Liver (tissue), 3 donors: ENCODE measurements at regions not wholly inside any gene's neighbourhood (a gene's known extent, or its start where the extent isn't known, plus 50 kb on each side); places are given as distances from the start of the nearest gene placed in this dataset.

Source experiments
- CTCF ChIP-seq: fragments of 150-350 bp; IDR thresholded peaks from 2 replicates; pipeline ENCODE4 v1.5.1; 2017; ENCODE audit warnings: improper control_type of control experiment, low read depth, low read length; ENCODE audit not compliant: missing input control
- GABPA ChIP-seq, 2 donors: IDR thresholded peaks in 1 of 2; conservative IDR thresholded peaks in 1 of 2; 2 replicates each; pipeline ENCODE4 v1.6.1; 2016; ENCODE audit warnings: antibody characterized with exemption in 2 of 2, mild to moderate bottlenecking in 1 of 2, moderate library complexity in 1 of 2
- JUND ChIP-seq, 2 donors: IDR thresholded peaks; 2 replicates each; pipeline ENCODE4 v1.6.1; 2016; ENCODE audit warnings: antibody characterized with exemption in 2 of 2
- RAD21 ChIP-seq, 2 donors: IDR thresholded peaks; 2 replicates each; pipeline ENCODE4 v1.6.1; 2016; ENCODE audit warnings: antibody characterized with exemption in 2 of 2, mild to moderate bottlenecking in 2 of 2
- REST ChIP-seq: IDR thresholded peaks from 2 replicates; pipeline ENCODE4 v1.6.1; 2016; ENCODE audit warnings: antibody characterized with exemption, mild to moderate bottlenecking
- RXRA ChIP-seq, 2 donors: IDR thresholded peaks; 2 replicates each; pipeline ENCODE4 v1.6.1; 2017 to 2018; ENCODE audit warnings: antibody characterized with exemption in 2 of 2, mild to moderate bottlenecking in 1 of 2
- SP1 ChIP-seq: IDR thresholded peaks from 2 replicates; pipeline ENCODE4 v1.6.1; 2018; ENCODE audit warnings: antibody characterized with exemption, mild to moderate bottlenecking
- TAF1 ChIP-seq: conservative IDR thresholded peaks from 2 replicates; pipeline ENCODE4 v1.6.1; 2016; ENCODE audit warnings: antibody characterized with exemption, mild to moderate bottlenecking
- YY1 ChIP-seq: IDR thresholded peaks from 2 replicates; pipeline ENCODE4 v1.6.1; 2016; ENCODE audit warnings: antibody characterized with exemption, mild to moderate bottlenecking
- TF ChIP-seq, protein P1 (sequence below): IDR thresholded peaks from 2 replicates; pipeline ENCODE4 v1.6.1; 2016; ENCODE audit warnings: antibody characterized with exemption
- TF ChIP-seq, protein P2 (sequence below): IDR thresholded peaks from 2 replicates; pipeline ENCODE4 v1.6.1; 2016; ENCODE audit warnings: antibody characterized with exemption
- donor health status: healthy.
- donor health status: healthy.

DNA sequence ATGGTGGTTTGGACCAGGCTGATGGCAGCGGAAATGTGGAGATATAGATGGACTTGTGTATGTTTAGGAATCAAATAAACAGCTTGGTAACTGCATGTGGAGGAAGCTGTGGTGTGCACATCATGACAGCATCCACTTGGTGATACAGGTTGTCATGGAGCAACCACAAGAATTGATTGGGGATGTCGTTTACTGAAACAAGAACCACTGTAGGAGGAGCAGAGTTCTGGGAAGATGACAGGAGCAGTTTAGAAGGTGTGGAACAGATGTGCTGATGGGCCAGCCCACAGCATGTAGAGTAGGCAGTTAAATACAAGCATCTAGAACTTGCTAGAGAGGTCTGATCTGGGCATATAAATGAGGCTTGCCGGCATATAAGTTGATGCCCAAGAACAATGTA lies 152.4 kb upstream of the SERPINE2 start:
- TF ChIP-seq JUND (IDR thresholded peaks at IDR 0.05) (no peak), CTCF (no peak), SP1 (no peak), TAF1 (no peak), RAD21 (IDR thresholded peaks at IDR 0.05) (no peak), REST (no peak), RXRA (IDR thresholded peaks at IDR 0.05) (no peak), GABPA (IDR thresholded peaks at IDR 0.05 in 1 of 2, conservative IDR thresholded peaks at IDR 0.05 in 1 of 2) (no peak), YY1 (no peak)
- TF ChIP-seq, protein P1, sequence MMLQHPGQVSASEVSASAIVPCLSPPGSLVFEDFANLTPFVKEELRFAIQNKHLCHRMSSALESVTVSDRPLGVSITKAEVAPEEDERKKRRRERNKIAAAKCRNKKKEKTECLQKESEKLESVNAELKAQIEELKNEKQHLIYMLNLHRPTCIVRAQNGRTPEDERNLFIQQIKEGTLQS: no peak
- TF ChIP-seq, protein P2, sequence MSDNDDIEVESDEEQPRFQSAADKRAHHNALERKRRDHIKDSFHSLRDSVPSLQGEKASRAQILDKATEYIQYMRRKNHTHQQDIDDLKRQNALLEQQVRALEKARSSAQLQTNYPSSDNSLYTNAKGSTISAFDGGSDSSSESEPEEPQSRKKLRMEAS: no peak
